GM20000 (cell line): ENCODE measurements at regions not wholly inside any gene's neighbourhood (a gene's known extent, or its start where the extent isn't known, plus 50 kb on each side); places are given as distances from the start of the nearest gene placed in this dataset.

Experiments
- DNase-seq: peaks from one replicate; pipeline ENCODE4 v3.0.0; 2012; ENCODE audit warnings: low spot score
- CTCF ChIP-seq: IDR thresholded peaks from 2 replicates; pipeline ENCODE4 v1.5.1; 2012; ENCODE audit warnings: mild to moderate bottlenecking, control low read depth; ENCODE audit errors: extremely low read depth, missing control alignments

GRCh38 chr9:89674667-89675057 lies 69.8 kb downstream of the GADD45G start:
- DNase-seq: no peak
- TF ChIP-seq CTCF: no peak

GRCh38 chr9:89675058-89675742 lies 70.4 kb downstream of the GADD45G start:
- DNase-seq: no peak

GRCh38 chr9:89676281-89676680 lies 71.5 kb downstream of the GADD45G start:
- TF ChIP-seq CTCF: no peak
- DNase-seq: no peak

More at GRCh38 chr9:89675058-89675742, 70.4 kb downstream of the GADD45G start:
- TF ChIP-seq CTCF: no peak

GRCh38 chr9:89677702-89678395 lies 73.0 kb downstream of the GADD45G start:
- TF ChIP-seq CTCF: no peak
- no peak for DNase-seq

- DNase-seq: no peak
- no peak for TF ChIP-seq CTCF
These were observed 73.7 kb downstream of the GADD45G start for GRCh38 chr9:89678396-89679015.

- no peak for TF ChIP-seq CTCF
- no peak for DNase-seq
These were observed 74.2 kb downstream of the GADD45G start for GRCh38 chr9:89679016-89679415.

GRCh38 chr9:89679581-89679980 lies 74.8 kb downstream of the GADD45G start:
- DNase-seq: no peak
- no peak for TF ChIP-seq CTCF
